GM12865 (cell line): ENCODE measurements at regions not wholly inside any gene's neighbourhood (a gene's known extent, or its start where the extent isn't known, plus 50 kb on each side); places are given as distances from the start of the nearest gene placed in this dataset.
"Not testable (repeated sequence)": the region's sequence is repeated elsewhere in the genome, so short reads cannot be mapped to it uniquely, and the experiment has no call there.

Experiments
- DNase-seq: peaks from one replicate; pipeline ENCODE4 v3.0.0; 2010; ENCODE audit warnings: low read depth
- H3K4me3 ChIP-seq: 2 replicates; pipeline ENCODE4 v1.5.1; 2011; ENCODE audit warnings: mild to moderate bottlenecking, low read depth, low read length, control low read depth
- CTCF ChIP-seq: IDR thresholded peaks from 2 replicates; pipeline ENCODE4 v1.5.1; 2011; ENCODE audit warnings: low read length, control low read depth, low read depth, inconsistent platforms; ENCODE audit not compliant: insufficient read depth; ENCODE audit errors: missing control alignments

- TF ChIP-seq CTCF = no peak
Measured at GRCh38 chr20:55641497-55641896, 363.8 kb downstream of the CBLN4 start.

GRCh38 chr20:55635870-55636269 lies 369.4 kb downstream of the CBLN4 start:
- no peak for TF ChIP-seq CTCF
- no peak overlapping the region for H3K4me3 ChIP-seq
- DNase-seq = no peak

More at GRCh38 chr20:55641497-55641896, 363.8 kb downstream of the CBLN4 start:
- no peak overlapping the region for H3K4me3 ChIP-seq
- no peak for DNase-seq

GRCh38 chr20:55632592-55632991 lies 372.7 kb downstream of the CBLN4 start:
- DNase-seq = no peak
- no peak for TF ChIP-seq CTCF
- H3K4me3 ChIP-seq = no peak overlapping the region

GRCh38 chr20:55629143-55629542 lies 376.2 kb downstream of the CBLN4 start:
- H3K4me3 ChIP-seq, DNase-seq: not testable (repeated sequence)

- DNase-seq = no peak
- no peak for TF ChIP-seq CTCF
- no peak overlapping the region for H3K4me3 ChIP-seq
Measured at GRCh38 chr20:55626716-55627115, 378.6 kb downstream of the CBLN4 start.

GRCh38 chr20:55616367-55616766 lies 389.0 kb downstream of the CBLN4 start:
- no peak for TF ChIP-seq CTCF
- no peak for DNase-seq
- H3K4me3 ChIP-seq = no peak overlapping the region

GRCh38 chr20:55615818-55616217 lies 389.5 kb downstream of the CBLN4 start:
- DNase-seq = no peak
- no peak overlapping the region for H3K4me3 ChIP-seq
- TF ChIP-seq CTCF = no peak
